ENCODE measurements at regions not wholly inside any gene's neighbourhood (a gene's known extent, or its start where the extent isn't known, plus 50 kb on each side); places are given as distances from the start of the nearest gene placed in this dataset.
"Not testable (repeated sequence)": the region's sequence is repeated elsewhere in the genome, so short reads cannot be mapped to it uniquely, and the experiment has no call there.

- Mint-ChIP-seq H3K27ac (no peak overlapping the region), H3K4me1 (ENCODE audit: low read depth) (no peaks in the 10 kb centered on the region), H3K4me3 (no peak overlapping the region), H3K9me3 (peaks cover 42% of the 10 kb centered on the region), H3K36me3 (ENCODE audit: low read depth) (no peaks in the 10 kb centered on the region), H3K27me3 (ENCODE audit: insufficient read depth) (peaks cover 2% of the 10 kb centered on the region)
- no peak for TF ChIP-seq CTCF (IDR thresholded peaks at IDR 0.05)
- no peak for DNase-seq
Measured at GRCh38 chr1:5769146-5769545, 223.1 kb downstream of the NPHP4 start.

- Mint-ChIP-seq H3K4me1 (ENCODE audit: low read depth) (no peaks in the 10 kb centered on the region), H3K27me3 (ENCODE audit: insufficient read depth) (peaks cover 2% of the 10 kb centered on the region; the same call in 1 of the 2 replicates), H3K4me3 (no peak overlapping the region), H3K9me3 (peaks cover 47% of the 10 kb centered on the region), H3K27ac (no peak overlapping the region), H3K36me3 (ENCODE audit: low read depth) (no peaks in the 10 kb centered on the region)
- TF ChIP-seq CTCF (IDR thresholded peaks at IDR 0.05): no peak
- no peak for DNase-seq
Measured at GRCh38 chr1:5768014-5768413, 224.2 kb downstream of the NPHP4 start.

- H3K9me3 Mint-ChIP-seq: peaks cover 49% of the 10 kb centered on the region
- not testable (repeated sequence) for H3K4me3 Mint-ChIP-seq; DNase-seq; H3K4me1 Mint-ChIP-seq (ENCODE audit: low read depth); H3K27ac Mint-ChIP-seq; H3K27me3 Mint-ChIP-seq (ENCODE audit: insufficient read depth); H3K36me3 Mint-ChIP-seq (ENCODE audit: low read depth)
Measured at GRCh38 chr1:5766996-5767395, 225.2 kb downstream of the NPHP4 start.

GRCh38 chr1:5765997-5766913 is 226.0 kb downstream of the NPHP4 start:
- Mint-ChIP-seq H3K27ac (no peak overlapping the region), H3K4me3 (no peak overlapping the region), H3K4me1 (ENCODE audit: low read depth) (no peaks in the 10 kb centered on the region), H3K36me3 (ENCODE audit: low read depth) (no peaks in the 10 kb centered on the region), H3K9me3 (peaks cover 51% of the 10 kb centered on the region), H3K27me3 (ENCODE audit: insufficient read depth) (peaks cover 2% of the 10 kb centered on the region; the same call in 1 of the 2 replicates)
- no peak for TF ChIP-seq CTCF (IDR thresholded peaks at IDR 0.05)
- no peak for DNase-seq

GRCh38 chr1:5765483-5765882 is 226.7 kb downstream of the NPHP4 start:
- H3K36me3 Mint-ChIP-seq (ENCODE audit: low read depth): no peaks in the 10 kb centered on the region
- H3K27ac Mint-ChIP-seq: no peak overlapping the region

More at GRCh38 chr1:5765483-5765882, 226.7 kb downstream of the NPHP4 start:
- Mint-ChIP-seq H3K9me3 (peaks cover 45% of the 10 kb centered on the region), H3K4me1 (ENCODE audit: low read depth) (no peaks in the 10 kb centered on the region), H3K4me3 (no peak overlapping the region), H3K27me3 (ENCODE audit: insufficient read depth) (peaks cover 2% of the 10 kb centered on the region; the same call in 1 of the 2 replicates)
- TF ChIP-seq CTCF (IDR thresholded peaks at IDR 0.05): no peak
- DNase-seq: no peak
